RWPE2 (cell line): ENCODE measurements at regions not wholly inside any gene's neighbourhood (a gene's known extent, or its start where the extent isn't known, plus 50 kb on each side); places are given as distances from the start of the nearest gene placed in this dataset.

Source experiments
- ATAC-seq: fragments of 200-7000 bp; cut with Tn5 transposase; 3 replicates; pipeline ENCODE4 v1.9.1; 2021; ENCODE audit warnings: low read depth
- DNase-seq: peaks from one replicate; pipeline ENCODE4 v3.0.0-alpha.2; 2020; ENCODE audit warnings: low spot score
- H3K27ac ChIP-seq: fragments of 450-650 bp; 2 replicates; pipeline ENCODE4 v1.5.1; 2017; ENCODE audit warnings: mild to moderate bottlenecking; ENCODE audit not compliant: poor library complexity, severe bottlenecking
- H3K27me3 ChIP-seq: fragments of 250-450 bp; sonication (Bioruptor Pico); 2 replicates; pipeline ENCODE4 v1.5.1; 2021; ENCODE audit warnings: mild to moderate bottlenecking, moderate library complexity; ENCODE audit not compliant: insufficient read depth, poor library complexity, severe bottlenecking
- H3K36me3 ChIP-seq: fragments of 250-450 bp; sonication (Bioruptor Pico); 2 replicates; pipeline ENCODE4 v1.5.1; 2020; ENCODE audit warnings: low read depth, mild to moderate bottlenecking, moderate library complexity
- H3K4me1 ChIP-seq: fragments of 250-450 bp; sonication (Bioruptor Pico); 2 replicates; pipeline ENCODE4 v1.5.1; 2021; ENCODE audit warnings: mild to moderate bottlenecking, moderate library complexity; ENCODE audit not compliant: insufficient read depth, poor library complexity, severe bottlenecking
- H3K4me3 ChIP-seq: fragments of 250-450 bp; sonication (Bioruptor Pico); 2 replicates; pipeline ENCODE4 v1.5.1; 2021; ENCODE audit warnings: mild to moderate bottlenecking, moderate library complexity; ENCODE audit not compliant: severe bottlenecking
- H3K9me3 ChIP-seq: fragments of 250-450 bp; sonication (Bioruptor Pico); 2 replicates; pipeline ENCODE4 v1.5.1; 2021; ENCODE audit warnings: mild to moderate bottlenecking, moderate library complexity; ENCODE audit not compliant: severe bottlenecking
- CTCF ChIP-seq: fragments of 450-650 bp; IDR thresholded peaks from one replicate; pipeline ENCODE4 v1.5.1; 2017; ENCODE audit warnings: mild to moderate bottlenecking, moderate library complexity; ENCODE audit not compliant: poor library complexity, severe bottlenecking

- Histone ChIP-seq H3K9me3 (no peaks in the 10 kb centered on the region), H3K36me3 (no peaks in the 10 kb centered on the region), H3K4me3 (no peak overlapping the region), H3K27ac (no peak overlapping the region), H3K27me3 (no peaks in the 10 kb centered on the region), H3K4me1 (no peaks in the 10 kb centered on the region)
- ATAC-seq: no peak
- no peak for TF ChIP-seq CTCF
- DNase-seq: no peak
Measured at GRCh38 chr2:153027533-153027932, 309.1 kb downstream of the ARL6IP6 start.

- DNase-seq: no peak
Measured at GRCh38 chr2:153020201-153020600, 301.8 kb downstream of the ARL6IP6 start.

GRCh38 chr2:153005071-153005730, 286.8 kb downstream of the ARL6IP6 start:
- Histone ChIP-seq H3K27me3 (no peaks in the 10 kb centered on the region), H3K27ac (no peak overlapping the region), H3K9me3 (no peaks in the 10 kb centered on the region), H3K4me3 (no peak overlapping the region), H3K36me3 (no peaks in the 10 kb centered on the region), H3K4me1 (no peaks in the 10 kb centered on the region)
- DNase-seq (no peak), ATAC-seq (no peak)
- no peak for TF ChIP-seq CTCF

More at GRCh38 chr2:153020201-153020600, 301.8 kb downstream of the ARL6IP6 start:
- H3K36me3 ChIP-seq: no peaks in the 10 kb centered on the region
- no peaks in the 10 kb centered on the region for H3K27me3 ChIP-seq
- ATAC-seq: no peak
- no peak for TF ChIP-seq CTCF
- H3K9me3 ChIP-seq: no peaks in the 10 kb centered on the region
- no peak overlapping the region for H3K4me3 ChIP-seq
- H3K4me1 ChIP-seq: no peaks in the 10 kb centered on the region
- no peak overlapping the region for H3K27ac ChIP-seq

- Histone ChIP-seq H3K4me1 (no peaks in the 10 kb centered on the region), H3K9me3 (no peaks in the 10 kb centered on the region), H3K27me3 (no peaks in the 10 kb centered on the region), H3K4me3 (no peak overlapping the region), H3K27ac (no peak overlapping the region), H3K36me3 (no peaks in the 10 kb centered on the region)
- DNase-seq: no peak
- no peak for TF ChIP-seq CTCF
- ATAC-seq: no peak
Measured at GRCh38 chr2:153004627-153005026, 286.2 kb downstream of the ARL6IP6 start.

GRCh38 chr2:152974146-152974545, 255.7 kb downstream of the ARL6IP6 start:
- H3K36me3 ChIP-seq: no peaks in the 10 kb centered on the region
- ATAC-seq (no peak), DNase-seq (no peak)
- no peak overlapping the region for H3K27ac ChIP-seq
- no peaks in the 10 kb centered on the region for H3K4me1 ChIP-seq
- TF ChIP-seq CTCF: no peak
- no peak overlapping the region for H3K4me3 ChIP-seq
- H3K9me3 ChIP-seq: peaks cover 5% of the 10 kb centered on the region
- H3K27me3 ChIP-seq: no peaks in the 10 kb centered on the region
